HG02610 (cell line): ENCODE measurements at regions not wholly inside any gene's neighbourhood (a gene's known extent, or its start where the extent isn't known, plus 50 kb on each side); places are given as distances from the start of the nearest gene placed in this dataset.

Experiments used
- ATAC-seq: cut with Tn5 transposase; IDR thresholded peaks from one replicate; pipeline ENCODE4 v1.9.1; 2021; ENCODE audit warnings: mild to moderate bottlenecking, moderate library complexity; ENCODE audit not compliant: unreplicated experiment

- no peak for ATAC-seq
Observed at GRCh38 chr20:8935878-8936277, 133.0 kb upstream of the PLCB4 start.

- ATAC-seq, result no peak
Observed at GRCh38 chr20:8938532-8938931, 130.4 kb upstream of the PLCB4 start.

- ATAC-seq, result no peak
Observed at GRCh38 chr20:8940326-8940725, 128.6 kb upstream of the PLCB4 start.

- ATAC-seq, result no peak
Observed at GRCh38 chr20:8943631-8944030, 125.3 kb upstream of the PLCB4 start.

GRCh38 chr20:8946036-8946940, 122.6 kb upstream of the PLCB4 start:
- ATAC-seq, result no peak

- no peak for ATAC-seq
Observed at GRCh38 chr20:8948442-8949020, 120.4 kb upstream of the PLCB4 start.

GRCh38 chr20:8951164-8951563, 117.7 kb upstream of the PLCB4 start:
- no peak for ATAC-seq

GRCh38 chr20:8952721-8953120, 116.2 kb upstream of the PLCB4 start:
- no peak for ATAC-seq

GRCh38 chr20:8953300-8953699, 115.6 kb upstream of the PLCB4 start:
- ATAC-seq, result no peak

- ATAC-seq, result no peak
Observed at GRCh38 chr20:8960241-8960640, 108.6 kb upstream of the PLCB4 start.

- ATAC-seq, result no peak
Observed at GRCh38 chr20:8963330-8963729, 105.6 kb upstream of the PLCB4 start.

- ATAC-seq, result no peak
Observed at GRCh38 chr20:8964959-8965562, 103.8 kb upstream of the PLCB4 start.

- ATAC-seq, result no peak
Observed at GRCh38 chr20:8967641-8968245, 101.1 kb upstream of the PLCB4 start.

GRCh38 chr20:8969146-8969583, 99.7 kb upstream of the PLCB4 start:
- ATAC-seq, result no peak

- no peak for ATAC-seq
Observed at GRCh38 chr20:8971669-8972316, 97.1 kb upstream of the PLCB4 start.

GRCh38 chr20:8972963-8973705, 95.8 kb upstream of the PLCB4 start:
- no peak for ATAC-seq

- ATAC-seq, result no peak
Observed at GRCh38 chr20:8974009-8974708, 94.7 kb upstream of the PLCB4 start.

GRCh38 chr20:8981482-8981881, 87.4 kb upstream of the PLCB4 start:
- ATAC-seq, result no peak

GRCh38 chr20:8983478-8984345, 85.2 kb upstream of the PLCB4 start:
- ATAC-seq, result peak; percentile 69
